Fibroblast of skin of left biceps (primary cell): ENCODE measurements at regions not wholly inside any gene's neighbourhood (a gene's known extent, or its start where the extent isn't known, plus 50 kb on each side); places are given as distances from the start of the nearest gene placed in this dataset.
"Not testable (repeated sequence)": the region's sequence is repeated elsewhere in the genome, so short reads cannot be mapped to it uniquely, and the experiment has no call there.

Source experiments
- DNase-seq, 2 experiments: peaks; one replicate each; pipeline ENCODE4 v3.0.0-alpha.2; 2013; ENCODE audit warnings: low read depth in 2 of 2

GRCh38 chr6:80517525-80517924 is 411.1 kb downstream of the BCKDHB start:
- no peak for DNase-seq

GRCh38 chr6:80510521-80510920 is 404.1 kb downstream of the BCKDHB start:
- not testable (repeated sequence) for DNase-seq

- peak in 1 of 2 experiments; percentile 29 for DNase-seq
These were observed 402.6 kb downstream of the BCKDHB start for GRCh38 chr6:80508885-80509630.

- DNase-seq = no peak
These were observed 398.4 kb downstream of the BCKDHB start for GRCh38 chr6:80504882-80505281.

GRCh38 chr6:80503660-80504059 is 397.2 kb downstream of the BCKDHB start:
- no peak for DNase-seq

GRCh38 chr6:80502871-80503270 is 396.4 kb downstream of the BCKDHB start:
- no peak for DNase-seq

- no peak for DNase-seq
These were observed 395.2 kb downstream of the BCKDHB start for GRCh38 chr6:80501636-80502035.

- DNase-seq = not testable (repeated sequence)
These were observed 391.4 kb downstream of the BCKDHB start for GRCh38 chr6:80497696-80498486.

- no peak for DNase-seq
These were observed 383.6 kb downstream of the BCKDHB start for GRCh38 chr6:80489911-80490635.

- no peak for DNase-seq
These were observed 381.7 kb downstream of the BCKDHB start for GRCh38 chr6:80488190-80488589.

GRCh38 chr6:80485494-80485893 is 379.0 kb downstream of the BCKDHB start:
- not testable (repeated sequence) for DNase-seq

GRCh38 chr6:80482056-80482455 is 375.6 kb downstream of the BCKDHB start:
- no peak for DNase-seq

- peak; percentile 58 to 69 for DNase-seq
These were observed 374.1 kb downstream of the BCKDHB start for GRCh38 chr6:80480421-80481157.

GRCh38 chr6:80478030-80478429 is 371.6 kb downstream of the BCKDHB start:
- no peak for DNase-seq

GRCh38 chr6:80477591-80477990 is 371.1 kb downstream of the BCKDHB start:
- DNase-seq = peak in 1 of 2 experiments; percentile 49

GRCh38 chr6:80472271-80472670 is 365.8 kb downstream of the BCKDHB start:
- no peak for DNase-seq

GRCh38 chr6:80469977-80470376 is 363.5 kb downstream of the BCKDHB start:
- no peak for DNase-seq

- no peak for DNase-seq
These were observed 361.9 kb downstream of the BCKDHB start for GRCh38 chr6:80468398-80468797.

- no peak for DNase-seq
These were observed 360.9 kb downstream of the BCKDHB start for GRCh38 chr6:80467408-80467807.

- DNase-seq = peak; percentile 80 to 84
These were observed 360.5 kb downstream of the BCKDHB start for GRCh38 chr6:80466981-80467380.

GRCh38 chr6:80465513-80465912 is 359.0 kb downstream of the BCKDHB start:
- no peak for DNase-seq

GRCh38 chr6:80464901-80465300 is 358.4 kb downstream of the BCKDHB start:
- DNase-seq = no peak
